ENCODE measurements at regions not wholly inside any gene's neighbourhood (a gene's known extent, or its start where the extent isn't known, plus 50 kb on each side); places are given as distances from the start of the nearest gene placed in this dataset.

GRCh38 chr11:45448561-45448960 is 162.4 kb upstream of the SYT13 start:
- H3K79me2 ChIP-seq (ENCODE audit: insufficient read depth, low read length): no peaks in the 10 kb centered on the region

More at GRCh38 chr11:45448561-45448960, 162.4 kb upstream of the SYT13 start:
- Histone ChIP-seq H3K27ac (ENCODE audit: insufficient read length, low read depth, low read length) (no peak overlapping the region), H3K9ac (ENCODE audit: extremely low read depth, insufficient read length, low read length) (no peak overlapping the region), H2BK15ac (ENCODE audit: low read depth, low read length) (no peak overlapping the region), H3K56ac (ENCODE audit: insufficient read length, low read depth, low read length) (no peak overlapping the region), H3K27me3 (ENCODE audit: insufficient read depth, low read length) (no peaks in the 10 kb centered on the region), H2BK20ac (ENCODE audit: low read depth, low read length, poor library complexity, severe bottlenecking) (no peak overlapping the region), H4K91ac (ENCODE audit: insufficient read length, low read depth, low read length) (no peak overlapping the region), H3K79me1 (ENCODE audit: insufficient read depth, low read depth, low read length, poor library complexity, severe bottlenecking) (no peaks in the 10 kb centered on the region), H3K18ac (ENCODE audit: insufficient read length, low read depth, low read length) (no peak overlapping the region), H2BK5ac (ENCODE audit: insufficient read length, low read length) (no peak overlapping the region), H3K23ac (ENCODE audit: insufficient read length, low read depth, low read length) (no peak overlapping the region), H3K14ac (ENCODE audit: insufficient read depth, low read length) (no peak overlapping the region; the same call in 1 of the 2 replicates), H3K9me3 (ENCODE audit: control insufficient read depth, low read depth, low read length) (no peaks in the 10 kb centered on the region), H4K20me1 (ENCODE audit: control insufficient read depth, insufficient read depth, insufficient read length) (no peaks in the 10 kb centered on the region), H2AK5ac (ENCODE audit: insufficient read length, low read length) (no peak overlapping the region), H3K4me1 (ENCODE audit: insufficient read depth, low read length) (no peaks in the 10 kb centered on the region), H3K23me2 (ENCODE audit: insufficient read length, low read depth, low read length, poor library complexity, severe bottlenecking) (no peaks in the 10 kb centered on the region), H2BK120ac (ENCODE audit: low read depth, low read length, poor library complexity, severe bottlenecking) (no peak overlapping the region), H3K4me2 (ENCODE audit: insufficient read depth, insufficient read length, low read length) (no peak overlapping the region), H3K4ac (ENCODE audit: low read depth, low read length) (no peak overlapping the region), H4K5ac (ENCODE audit: insufficient read length, low read depth, low read length) (no peak overlapping the region), H2AFZ (ENCODE audit: low read length) (no peak overlapping the region), H3T11ph (ENCODE audit: low read length) (no peak overlapping the region), H4K8ac (replicated peaks; ENCODE audit: insufficient read length, low read depth, low read length) (no peak overlapping the region), H2BK12ac (ENCODE audit: insufficient read length, low read depth, low read length) (no peak overlapping the region)
- WGBS (ENCODE audit: extremely low coverage, insufficient read length, low lambda C conversion rate): no CpG with 5 or more reads among the region's 5 CpGs
- H3K36me3 Mint-ChIP-seq (ENCODE audit: insufficient read depth in 1 of 3, low read depth in 3 of 3): no peaks in the 10 kb centered on the region
- H3K27me3 Mint-ChIP-seq (ENCODE audit: low read depth): no peaks in the 10 kb centered on the region; the same call in 1 of the 2 replicates
- no peak overlapping the region for H3K4me3 Mint-ChIP-seq
- no peak for DNase-seq
- H3K27ac Mint-ChIP-seq: no peak overlapping the region
- H3K9me3 Mint-ChIP-seq: no peaks in the 10 kb centered on the region
- no peak for TF ChIP-seq CTCF (conservative IDR thresholded peaks at IDR 0.05)
- H3K4me1 Mint-ChIP-seq: peaks cover 3 to 10% of the 10 kb centered on the region in 2 experiments

All from H9 (cell line).